ENCODE measurements at regions not wholly inside any gene's neighbourhood (a gene's known extent, or its start where the extent isn't known, plus 50 kb on each side); places are given as distances from the start of the nearest gene placed in this dataset.
"Not testable (repeated sequence)": the region's sequence is repeated elsewhere in the genome, so short reads cannot be mapped to it uniquely, and the experiment has no call there.

DNA sequence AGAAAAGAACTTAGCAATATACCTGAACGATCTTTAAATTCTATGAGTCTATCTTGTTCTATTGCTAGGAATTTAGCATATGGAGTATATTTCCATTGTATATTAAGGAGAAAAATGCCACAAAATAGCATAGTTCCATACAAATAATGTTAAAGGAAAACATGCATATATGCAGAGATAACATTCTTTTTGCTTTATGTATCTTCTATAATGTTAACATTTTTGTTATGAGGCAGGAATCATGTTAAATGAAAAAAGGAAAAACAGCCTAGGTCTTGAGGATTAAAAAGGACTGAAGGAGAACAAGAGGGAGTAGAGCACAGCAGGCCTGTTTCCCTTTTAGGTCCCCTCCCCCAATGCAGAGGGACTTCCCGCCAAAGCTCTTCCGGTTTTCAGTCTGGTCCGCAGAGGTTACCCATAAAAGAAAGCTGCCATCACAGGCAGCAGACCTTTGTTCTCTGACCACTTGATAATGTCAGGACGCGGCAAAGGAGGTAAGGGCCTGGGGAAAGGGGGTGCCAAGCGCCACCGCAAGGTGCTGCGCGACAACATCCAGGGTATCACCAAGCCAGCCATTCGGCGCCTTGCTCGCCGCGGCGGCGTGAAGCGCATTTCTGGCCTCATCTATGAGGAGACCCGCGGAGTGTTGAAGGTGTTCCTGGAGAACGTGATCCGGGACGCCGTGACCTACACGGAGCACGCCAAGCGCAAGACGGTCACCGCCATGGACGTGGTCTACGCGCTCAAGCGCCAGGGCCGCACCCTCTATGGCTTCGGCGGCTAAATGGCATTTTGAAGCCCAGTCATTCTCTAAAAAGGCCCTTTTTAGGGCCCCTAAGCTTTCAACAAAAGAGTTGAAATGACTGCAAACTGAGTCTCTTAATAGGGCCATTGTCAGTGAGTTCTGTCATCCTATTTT lies 108.4 kb upstream of the PRSS16 start:
- DNase-seq, result peak; percentile 79

- no peak for DNase-seq
Observed at GRCh38 chr6:27139756-27140579, 107.5 kb upstream of the PRSS16 start.

DNA sequence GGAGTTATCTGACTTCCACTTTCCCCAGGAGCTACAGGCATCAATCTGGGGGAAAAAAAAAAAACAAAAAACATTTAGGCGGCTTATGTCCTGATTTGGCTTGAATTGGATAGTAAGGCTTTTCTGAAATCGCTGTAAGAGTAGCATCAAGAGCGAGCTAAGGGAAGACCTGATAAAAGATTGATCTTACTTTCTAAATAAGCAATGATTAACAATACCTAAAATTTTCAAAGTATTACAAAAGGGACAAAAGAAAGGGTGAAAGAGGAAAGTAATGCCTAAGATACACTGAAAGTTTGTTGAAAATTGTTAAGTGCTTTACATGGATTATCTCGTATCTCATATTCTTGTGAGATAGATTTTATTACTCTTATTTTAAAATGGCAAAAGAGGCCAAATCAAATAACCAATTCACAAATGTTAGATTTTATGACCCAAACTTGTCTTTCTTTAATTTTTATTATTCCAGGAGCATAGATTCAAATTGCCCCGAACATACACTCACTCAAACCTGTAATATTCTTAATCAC lies 106.4 kb upstream of the PRSS16 start:
- no peak for DNase-seq

GRCh38 chr6:27141529-27142015 lies 105.9 kb upstream of the PRSS16 start:
- DNase-seq, result no peak

GRCh38 chr6:27143020-27143388 lies 104.5 kb upstream of the PRSS16 start:
- DNase-seq, result not testable (repeated sequence)

DNA sequence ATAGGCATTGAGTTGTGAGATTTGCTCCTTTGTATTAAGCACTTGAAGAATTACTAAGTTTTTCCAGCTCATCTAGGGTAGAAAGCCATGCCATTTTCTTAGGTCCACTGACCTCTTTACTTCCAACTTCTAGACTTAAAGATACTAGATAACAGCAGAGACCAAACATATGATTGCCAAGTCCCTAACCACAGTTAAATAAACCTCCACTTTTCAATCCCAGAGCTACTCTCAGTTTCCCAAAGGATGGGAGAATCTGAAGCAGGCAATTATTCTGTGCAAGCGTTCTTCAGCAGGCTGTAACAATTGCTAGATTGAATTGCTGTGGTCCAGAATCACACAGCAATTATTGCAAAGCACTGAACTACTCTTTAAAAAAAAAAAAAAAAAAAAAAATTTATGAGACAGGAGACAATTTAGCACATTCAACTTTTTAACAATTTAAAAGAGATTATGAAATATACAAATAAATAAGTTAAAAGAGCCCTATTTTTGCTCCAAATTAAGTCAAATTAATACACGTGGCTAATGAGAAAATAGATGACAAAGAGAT lies 104.0 kb upstream of the PRSS16 start:
- DNase-seq, result no peak

- DNase-seq, result no peak
Observed at GRCh38 chr6:27144740-27145079, 102.8 kb upstream of the PRSS16 start.

DNA sequence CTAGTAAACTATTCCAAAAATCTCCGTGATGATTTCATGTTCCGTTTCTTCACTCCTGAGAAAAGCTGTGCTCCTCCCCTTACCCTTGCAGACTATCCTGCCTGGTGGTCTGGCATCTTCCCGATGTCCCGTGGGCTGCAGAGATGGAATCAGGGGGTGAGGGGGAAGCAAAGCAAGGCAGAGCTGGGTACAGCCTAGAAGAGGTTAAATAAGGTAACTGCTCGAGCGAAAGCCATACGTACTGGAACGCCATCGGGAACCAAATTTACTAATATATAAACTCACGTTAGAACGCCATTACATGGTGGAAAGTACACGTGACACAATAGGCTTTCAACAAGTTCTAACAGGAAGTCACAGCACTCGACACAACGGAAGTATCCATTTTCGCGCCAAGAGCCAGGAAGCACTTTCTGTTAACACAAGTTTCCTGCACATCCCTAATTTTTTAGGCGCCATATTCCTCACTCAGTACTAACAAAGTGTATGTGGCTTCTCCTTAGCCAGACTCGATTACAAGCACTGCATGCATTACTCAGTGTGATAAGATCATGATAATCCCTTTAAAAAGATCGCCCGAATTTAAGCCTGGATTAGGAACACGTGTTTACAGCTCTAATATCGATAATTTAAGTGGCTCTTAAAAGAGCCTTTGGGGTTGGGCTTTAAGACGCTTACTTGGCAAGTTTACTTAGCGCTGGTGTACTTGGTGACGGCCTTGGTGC lies 101.6 kb upstream of the PRSS16 start:
- DNase-seq, result peak; percentile 93

DNA sequence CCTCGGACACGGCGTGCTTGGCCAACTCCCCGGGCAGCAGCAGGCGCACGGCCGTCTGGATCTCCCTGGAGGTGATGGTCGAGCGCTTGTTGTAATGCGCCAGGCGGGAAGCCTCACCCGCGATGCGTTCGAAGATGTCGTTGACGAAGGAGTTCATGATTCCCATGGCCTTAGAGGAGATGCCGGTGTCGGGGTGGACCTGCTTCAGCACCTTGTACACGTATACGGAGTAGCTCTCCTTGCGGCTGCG lies 101.1 kb upstream of the PRSS16 start:
- not testable (repeated sequence) for DNase-seq

DNA sequence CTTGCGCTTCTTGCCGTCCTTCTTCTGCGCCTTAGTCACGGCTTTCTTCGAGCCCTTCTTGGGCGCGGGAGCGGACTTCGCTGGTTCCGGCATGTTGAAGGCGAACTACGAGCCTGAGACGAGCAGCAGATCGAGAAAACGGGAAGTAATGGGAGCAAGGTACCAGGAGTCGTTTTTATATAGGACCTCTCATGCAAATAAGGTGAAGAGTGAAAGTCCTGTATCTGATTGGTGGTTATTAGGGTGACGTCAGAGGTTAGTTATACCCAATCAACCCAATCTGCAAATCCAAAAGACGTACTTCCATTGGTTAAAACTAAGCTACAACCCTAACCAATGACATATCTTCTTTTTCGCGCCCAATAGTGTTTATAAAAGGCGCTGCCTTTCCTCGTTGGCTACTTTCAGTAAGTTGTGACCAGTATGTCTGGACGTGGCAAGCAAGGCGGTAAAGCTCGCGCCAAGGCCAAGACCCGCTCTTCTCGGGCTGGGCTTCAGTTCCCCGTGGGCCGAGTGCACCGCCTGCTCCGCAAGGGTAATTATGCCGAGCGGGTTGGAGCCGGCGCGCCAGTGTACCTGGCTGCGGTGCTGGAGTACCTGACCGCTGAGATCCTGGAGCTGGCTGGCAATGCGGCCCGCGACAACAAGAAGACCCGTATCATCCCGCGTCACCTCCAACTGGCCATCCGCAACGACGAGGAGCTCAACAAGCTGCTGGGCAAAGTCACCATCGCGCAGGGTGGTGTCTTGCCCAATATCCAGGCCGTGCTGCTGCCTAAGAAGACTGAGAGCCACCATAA lies 100.6 kb upstream of the PRSS16 start:
- peak; percentile 99 for DNase-seq

DNA sequence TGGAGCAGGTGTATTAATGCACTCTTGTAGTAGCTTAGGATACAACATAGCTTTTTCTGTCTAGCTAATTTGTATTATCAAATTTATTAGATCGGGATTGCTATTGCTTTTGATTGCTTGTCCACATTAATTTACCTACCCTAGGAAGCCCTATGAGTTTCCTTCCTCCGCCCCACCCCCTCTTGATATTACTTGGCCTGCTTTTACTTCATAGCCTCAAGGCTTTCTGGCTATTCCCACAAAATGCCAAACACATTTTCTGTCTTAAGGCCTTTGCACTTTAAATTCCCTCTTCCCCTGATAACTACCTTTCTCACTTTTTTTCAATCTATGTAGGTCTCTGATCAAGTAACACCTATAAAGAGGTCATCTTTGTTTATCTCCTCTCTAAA lies 99.1 kb upstream of the PRSS16 start:
- no peak for DNase-seq

DNA sequence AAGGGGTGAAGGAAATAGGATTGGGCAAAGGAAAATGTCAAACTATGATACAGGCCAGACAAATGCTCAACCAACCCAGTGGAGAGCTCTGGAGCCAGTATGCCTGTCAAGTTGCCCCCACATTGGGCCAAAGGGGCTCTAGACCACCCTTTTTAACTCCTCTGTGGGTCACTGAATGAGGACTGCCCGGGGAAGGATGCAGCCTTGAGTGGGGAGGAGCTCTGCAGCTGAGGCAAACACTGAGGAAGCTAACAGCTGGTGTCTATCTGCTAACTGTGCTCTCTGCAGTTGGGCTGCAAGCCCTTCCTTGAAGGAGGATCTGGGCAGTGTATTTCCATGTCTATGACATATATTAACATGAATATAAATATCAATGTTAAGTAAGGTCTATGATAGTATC lies 98.4 kb upstream of the PRSS16 start:
- no peak for DNase-seq

GRCh38 chr6:27154696-27155095 lies 92.8 kb upstream of the PRSS16 start:
- DNase-seq, result no peak

DNA sequence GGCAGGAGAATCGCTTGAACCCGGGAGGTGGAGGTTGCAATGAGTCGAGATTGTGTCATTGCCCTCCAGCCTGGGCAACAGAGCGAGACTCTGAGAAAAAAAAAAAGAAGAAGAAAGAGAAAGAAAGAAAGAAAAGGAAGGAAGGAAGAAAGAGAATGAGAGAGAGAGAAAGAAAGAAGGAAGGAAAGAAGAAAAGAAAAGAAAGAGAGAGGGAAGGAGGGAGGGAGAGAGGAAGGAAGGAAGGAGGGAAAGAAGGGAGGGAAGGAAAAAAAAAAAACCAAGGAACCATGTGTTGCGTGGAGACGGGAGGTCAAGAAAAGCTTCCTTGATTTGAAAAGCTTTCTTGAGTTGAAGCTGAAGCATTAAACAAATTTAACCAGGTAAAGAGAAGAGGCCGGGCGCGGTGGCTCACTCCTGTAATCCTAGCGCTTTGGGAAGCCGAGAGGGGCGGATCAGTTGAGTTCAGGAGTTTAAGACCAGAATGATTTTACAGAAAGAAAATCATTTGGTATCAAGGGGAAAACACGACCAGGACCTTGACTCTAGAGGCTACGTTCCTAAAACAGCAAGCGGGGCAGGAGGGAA lies 90.5 kb upstream of the PRSS16 start:
- DNase-seq, result no peak

DNA sequence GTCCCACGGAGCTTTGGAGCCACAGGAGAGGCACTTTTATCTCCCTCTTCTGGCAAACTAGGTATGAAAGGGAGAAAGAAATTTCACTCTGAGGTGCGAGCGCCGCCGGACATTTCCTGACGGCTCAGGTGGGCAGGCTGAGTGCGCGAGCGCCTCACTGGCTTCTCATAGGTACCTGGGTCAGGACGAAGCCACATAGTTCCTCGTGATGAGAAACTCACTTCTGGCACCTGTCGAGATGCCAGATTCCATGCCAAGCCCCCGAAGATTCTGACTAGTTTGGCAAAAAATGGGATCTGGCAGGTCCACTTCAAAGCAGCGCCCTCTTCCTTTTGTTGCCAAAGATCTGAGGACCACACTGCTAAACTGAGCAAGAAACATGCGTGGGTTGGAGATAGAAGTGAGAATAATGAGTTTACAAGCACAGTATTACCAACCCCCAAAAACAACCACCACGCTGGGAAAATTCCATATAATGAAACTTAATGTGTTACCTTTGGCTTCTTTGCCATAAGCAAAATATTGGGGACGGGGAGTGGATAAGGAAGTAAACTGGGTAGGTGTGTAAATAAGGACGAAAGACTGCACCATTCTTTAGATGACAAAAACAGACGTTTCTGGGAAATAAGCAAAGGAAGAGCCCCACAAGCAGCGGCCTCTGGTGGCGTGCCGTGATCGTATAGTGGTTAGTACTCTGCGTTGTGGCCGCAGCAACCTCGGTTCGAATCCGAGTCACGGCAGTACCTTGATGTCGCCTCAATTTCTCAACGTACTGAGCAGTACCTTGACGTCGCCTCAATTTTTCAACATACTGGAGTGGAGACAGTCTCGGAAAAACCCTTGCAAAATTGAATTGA lies 89.8 kb upstream of the PRSS16 start:
- DNase-seq, result peak; percentile 72

GRCh38 chr6:27158316-27158643 lies 89.2 kb upstream of the PRSS16 start:
- no peak for DNase-seq

- DNase-seq, result no peak
Observed at GRCh38 chr6:27159725-27160124, 87.8 kb upstream of the PRSS16 start.

- no peak for DNase-seq
Observed at GRCh38 chr6:27161115-27161514, 86.4 kb upstream of the PRSS16 start.

DNA sequence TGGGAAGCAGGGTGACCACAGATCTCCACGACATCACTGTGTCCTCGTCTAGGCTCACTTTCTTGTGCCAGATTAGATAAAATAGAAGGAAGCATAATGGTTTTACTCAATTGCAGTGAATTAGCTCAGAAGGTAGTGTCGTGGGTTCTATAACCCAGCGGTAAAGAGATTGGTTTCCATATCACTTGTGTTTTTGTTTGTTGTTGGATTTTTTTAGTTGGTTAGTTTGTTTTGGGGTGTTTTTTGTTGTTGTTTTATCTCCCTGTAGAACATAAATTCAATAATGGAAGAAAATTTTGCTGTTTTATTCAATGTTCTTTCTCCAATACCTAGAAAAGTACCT lies 85.9 kb upstream of the PRSS16 start:
- no peak for DNase-seq

GRCh38 chr6:27161946-27162603 lies 85.4 kb upstream of the PRSS16 start:
- peak; percentile 69 for DNase-seq

All from fibroblast of skin of back (primary cell).